Hematopoietic multipotent progenitor cell treated with erythropoietin and hydrocortisone succinate and interleukin-3 and kit ligand, for 6 days (in vitro differentiated cells): ENCODE measurements at regions not wholly inside any gene's neighbourhood (a gene's known extent, or its start where the extent isn't known, plus 50 kb on each side); places are given as distances from the start of the nearest gene placed in this dataset.

Source experiments
- DNase-seq: peaks from one replicate; pipeline ENCODE4 v3.0.0-alpha.2; 2015

GRCh38 chr3:180188512-180189309 is 152.0 kb upstream of the PEX5L start:
- no peak for DNase-seq

- no peak for DNase-seq
These were observed 152.5 kb upstream of the PEX5L start for GRCh38 chr3:180189310-180189648.

DNA sequence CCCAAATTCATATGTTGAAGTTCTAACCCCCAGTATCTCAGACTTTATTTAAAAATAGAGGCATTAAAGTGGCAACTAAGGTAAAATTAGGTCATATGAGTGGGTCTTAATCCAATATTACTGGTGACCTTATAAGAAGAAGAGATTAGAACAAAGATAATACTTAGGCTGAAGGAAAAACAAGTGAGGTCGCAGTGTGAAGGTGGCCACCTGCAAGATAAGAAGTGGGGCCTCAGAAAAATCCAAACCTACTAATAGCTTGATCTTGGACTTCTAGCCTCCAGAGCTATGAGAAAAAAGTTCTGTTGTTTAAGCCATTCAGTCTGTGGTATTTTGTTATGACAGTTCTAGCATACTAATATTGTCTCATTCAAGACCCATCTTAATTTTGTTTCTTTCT is 159.9 kb upstream of the PEX5L start:
- DNase-seq = no peak

DNA sequence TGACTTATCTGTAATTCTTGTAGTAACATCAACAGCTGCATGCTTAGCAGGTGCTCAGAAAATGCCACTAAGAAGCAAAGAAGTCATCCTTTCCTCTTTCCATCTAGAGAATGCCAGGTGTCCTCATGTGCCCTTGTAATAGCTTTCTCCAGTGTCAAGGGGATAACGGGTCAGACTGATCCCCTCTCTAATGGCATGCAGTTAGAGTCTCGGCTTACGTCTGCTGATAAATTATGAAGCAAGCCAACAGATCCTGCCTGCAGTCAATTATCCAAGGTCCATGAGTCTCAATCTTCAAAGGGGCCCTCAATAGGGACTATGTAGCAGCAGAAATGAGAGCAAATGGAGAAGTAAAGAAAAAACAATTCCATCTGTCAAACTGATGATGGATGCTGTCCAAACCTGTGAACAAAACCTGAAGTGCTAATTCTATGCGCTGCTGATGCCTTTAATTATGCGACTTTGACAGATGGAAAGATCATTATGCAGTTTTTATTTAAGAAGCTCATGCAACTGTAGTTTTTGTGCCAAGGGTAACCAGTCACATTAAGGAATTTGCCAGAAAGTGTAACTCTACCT is 162.8 kb upstream of the PEX5L start:
- no peak for DNase-seq

DNA sequence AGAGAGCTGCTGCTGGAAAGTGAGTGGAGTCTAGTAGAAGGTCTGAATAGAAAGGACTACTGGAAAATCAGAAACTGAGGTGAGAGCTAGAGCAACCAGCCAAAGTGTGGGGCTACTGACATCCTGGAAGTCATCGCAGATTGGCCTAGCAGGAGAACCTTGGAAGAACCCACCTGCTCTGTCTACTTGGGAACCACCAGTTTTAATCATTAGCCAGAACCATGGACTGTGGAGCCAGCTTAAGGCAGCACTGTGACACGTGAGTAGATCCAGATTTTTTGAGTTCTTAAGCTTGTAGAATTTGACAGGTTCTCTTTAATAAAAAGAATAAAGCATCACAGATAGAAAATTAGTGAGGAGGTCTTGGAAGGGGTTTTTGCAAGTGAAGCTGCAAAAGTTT is 179.1 kb upstream of the PEX5L start:
- no peak for DNase-seq

- DNase-seq = no peak
These were observed 186.5 kb upstream of the PEX5L start for GRCh38 chr3:180223268-180223667.

- no peak for DNase-seq
These were observed 192.4 kb upstream of the PEX5L start for GRCh38 chr3:180229113-180229512.

DNA sequence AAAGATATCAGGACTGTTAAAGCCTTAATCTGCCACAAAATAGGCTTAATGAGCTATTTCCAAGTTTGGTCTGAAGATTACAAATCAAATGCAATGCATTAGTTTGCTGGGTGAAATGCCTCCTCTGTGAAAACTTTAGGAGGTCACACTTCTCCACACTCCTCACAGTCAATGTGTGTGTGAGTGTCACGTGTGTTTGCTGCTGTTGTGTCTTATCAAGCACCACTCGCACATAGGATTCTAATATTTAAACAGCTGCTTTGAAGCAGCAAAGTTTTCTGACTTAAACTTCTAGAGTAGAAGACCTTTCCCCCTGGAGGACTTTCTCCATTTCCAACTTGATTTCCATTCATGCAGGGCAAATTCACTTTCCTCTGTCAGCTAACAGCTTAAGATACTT is 203.2 kb upstream of the PEX5L start:
- DNase-seq = no peak

- DNase-seq = peak; percentile 3
These were observed 210.0 kb upstream of the PEX5L start for GRCh38 chr3:180246688-180247195.

GRCh38 chr3:180250172-180250571 is 213.4 kb upstream of the PEX5L start:
- no peak for DNase-seq

DNA sequence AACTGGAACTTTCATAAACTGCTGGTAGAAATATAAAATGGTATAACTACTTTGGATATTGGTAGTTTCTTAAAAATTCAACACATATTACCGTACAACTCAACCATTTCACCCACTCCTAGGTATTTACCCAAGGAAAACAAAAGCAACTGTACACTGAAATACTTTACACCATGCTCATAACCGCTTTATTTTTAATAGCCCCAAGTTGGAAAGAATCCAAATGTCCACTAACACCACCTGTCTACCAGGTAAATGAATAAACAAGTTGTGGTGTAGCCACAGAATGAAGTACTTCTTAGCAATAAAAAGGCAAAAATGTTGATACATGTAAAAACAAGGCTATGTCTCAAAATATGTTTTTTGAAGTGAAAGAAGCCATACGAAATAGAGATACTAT is 215.9 kb upstream of the PEX5L start:
- no peak for DNase-seq

- no peak for DNase-seq
These were observed 216.5 kb upstream of the PEX5L start for GRCh38 chr3:180253283-180253682.

DNA sequence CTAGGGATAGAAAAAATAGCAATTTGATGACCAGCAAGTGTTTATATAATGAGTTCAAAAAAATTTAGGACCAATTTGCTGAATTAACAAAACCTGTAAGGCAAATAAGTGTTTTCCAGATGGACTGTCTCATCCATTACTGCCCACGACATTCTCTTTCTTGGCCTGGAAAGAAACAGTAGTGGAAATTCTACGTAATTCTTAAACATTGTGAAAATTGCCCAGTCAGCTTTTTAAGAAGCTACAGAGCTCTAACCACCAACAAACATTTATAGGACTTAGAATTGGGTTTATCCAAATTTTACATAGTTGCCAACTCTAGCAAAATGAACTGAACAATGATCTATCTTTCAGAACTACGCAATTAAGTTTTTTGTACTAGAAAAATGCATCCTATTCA is 227.7 kb upstream of the PEX5L start:
- no peak for DNase-seq

DNA sequence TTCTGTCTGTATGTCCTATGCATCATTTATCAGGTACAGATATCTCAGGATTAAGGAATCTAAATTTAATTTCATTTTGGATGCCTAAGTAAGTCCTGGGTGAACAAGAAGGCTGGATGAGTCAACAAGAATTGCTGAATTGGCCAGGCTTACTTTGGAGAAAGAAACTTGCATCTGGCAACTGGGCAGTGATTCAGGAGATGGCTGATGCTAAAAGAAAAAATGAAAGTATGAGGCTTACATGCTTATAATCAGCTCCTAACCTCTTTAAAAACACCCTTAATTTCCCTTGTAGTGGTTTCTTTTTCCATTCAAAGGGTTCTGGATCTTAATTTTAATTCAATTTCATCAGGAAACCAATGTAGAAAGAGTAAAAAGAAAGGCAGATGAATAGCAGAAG is 228.8 kb upstream of the PEX5L start:
- no peak for DNase-seq

DNA sequence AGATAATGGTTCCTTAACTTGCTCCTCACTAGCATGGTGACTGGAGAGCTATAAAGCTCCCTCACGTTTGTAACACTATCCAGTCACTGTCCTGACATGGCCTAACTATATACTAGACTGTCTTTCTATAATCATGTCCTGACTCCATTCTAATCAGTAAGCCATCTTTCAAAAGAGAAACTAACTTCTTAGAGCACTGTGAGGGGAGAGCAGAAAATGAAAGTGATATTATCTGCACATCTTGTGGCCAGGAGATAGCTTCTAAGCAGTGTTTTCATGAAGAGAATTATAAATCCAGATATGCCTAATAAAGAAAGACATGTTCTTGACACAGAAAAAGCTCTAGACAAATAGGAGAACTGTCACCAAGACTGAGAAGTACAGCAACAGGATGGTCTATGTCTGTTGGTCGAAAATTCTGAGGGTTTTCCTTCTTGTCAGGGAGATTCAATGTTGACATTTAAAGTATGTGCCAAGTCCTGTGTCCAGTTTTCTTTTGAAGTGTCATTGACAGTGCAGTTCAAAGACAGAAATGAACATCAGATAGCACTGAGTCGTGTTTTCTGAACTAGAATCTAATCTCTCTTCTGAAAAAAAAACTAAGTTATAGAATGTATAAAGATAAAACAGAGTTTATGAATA is 230.6 kb upstream of the PEX5L start:
- no peak for DNase-seq

GRCh38 chr3:180274536-180274935 is 237.8 kb upstream of the PEX5L start:
- no peak for DNase-seq

DNA sequence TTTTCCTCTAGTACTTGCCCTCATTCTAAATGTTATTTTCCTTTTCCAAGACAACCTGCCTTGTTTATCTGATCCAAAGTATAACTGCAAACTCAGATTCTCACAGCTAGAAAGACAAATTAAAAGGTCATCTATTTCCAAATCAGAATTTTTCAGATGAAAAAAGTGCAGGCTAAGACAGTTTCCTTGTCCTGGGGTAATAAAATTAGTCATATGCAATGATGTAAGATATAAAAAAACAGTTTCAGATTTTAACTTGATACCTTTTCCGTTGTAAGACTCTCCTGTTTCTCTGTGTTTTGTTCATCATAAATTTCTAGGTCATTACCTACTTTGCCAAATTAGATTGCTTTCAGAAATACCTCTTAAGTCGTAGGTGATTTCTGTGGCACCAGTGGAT is 238.4 kb upstream of the PEX5L start:
- DNase-seq = no peak

DNA sequence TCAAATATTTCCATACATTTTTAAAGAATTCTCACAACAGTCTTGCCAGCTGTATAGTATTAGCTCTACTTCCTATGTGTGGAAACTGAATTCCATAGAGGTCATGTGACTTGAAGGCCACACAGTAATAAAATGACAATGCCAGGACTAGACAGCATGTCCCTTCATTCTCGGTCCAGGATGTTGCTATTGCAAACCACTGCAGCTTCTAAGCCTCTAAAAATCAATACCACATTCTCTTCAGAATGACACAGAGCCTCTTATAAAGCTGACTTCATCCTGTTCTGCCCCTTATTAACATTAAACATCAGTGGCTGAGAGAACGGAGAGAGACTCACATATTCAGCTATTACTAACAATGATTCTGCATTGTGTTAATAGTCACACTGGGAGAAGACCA is 240.3 kb upstream of the PEX5L start:
- DNase-seq = no peak

DNA sequence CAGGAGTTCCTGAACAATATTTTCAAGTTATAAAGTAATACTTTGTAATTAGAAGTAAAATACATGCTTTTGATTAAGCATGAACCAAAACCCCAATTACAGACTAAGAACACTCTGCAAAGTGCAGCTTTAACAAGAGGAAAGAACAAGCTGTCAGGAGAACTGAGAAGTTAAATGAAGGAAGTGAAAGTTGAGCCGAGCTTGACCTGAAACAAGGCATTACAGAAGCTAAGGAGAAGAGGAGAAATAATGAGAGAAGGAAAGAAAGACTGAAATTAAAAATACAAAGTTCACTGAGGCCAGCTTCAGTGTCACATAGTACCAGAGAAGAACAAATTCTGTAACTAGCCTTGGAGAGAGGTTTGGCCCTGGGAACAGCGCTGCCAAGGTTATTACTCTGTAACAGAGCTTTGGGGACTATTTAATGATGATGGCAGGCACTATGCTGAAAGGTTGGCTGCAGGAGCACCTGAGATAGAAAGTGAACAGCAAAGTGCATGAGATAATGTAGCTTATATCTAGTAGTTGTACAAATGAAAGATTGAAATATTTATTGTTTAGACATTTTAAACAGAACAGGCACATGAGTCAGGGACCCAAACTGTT is 241.9 kb upstream of the PEX5L start:
- no peak for DNase-seq

GRCh38 chr3:180280555-180280954 is 243.8 kb upstream of the PEX5L start:
- DNase-seq = no peak

DNA sequence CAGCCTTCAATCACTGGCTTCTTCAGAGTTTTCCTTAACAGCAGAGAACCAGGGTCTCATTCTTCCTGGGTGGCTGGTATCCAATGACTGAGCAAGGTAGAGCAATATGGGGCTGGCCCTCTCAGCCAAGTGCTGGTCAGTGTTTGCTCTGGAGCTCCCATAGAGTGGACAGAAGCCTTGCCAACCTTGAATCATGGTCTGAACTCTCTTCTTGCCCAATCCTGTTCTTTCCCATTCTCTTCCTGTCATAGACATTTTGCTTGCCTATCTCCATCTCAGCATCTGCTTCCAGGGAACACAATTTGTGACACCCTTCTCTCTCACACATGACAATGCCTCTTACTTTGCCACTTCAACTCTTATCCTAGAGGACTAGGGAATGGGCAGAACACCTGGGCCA is 245.6 kb upstream of the PEX5L start:
- no peak for DNase-seq

DNA sequence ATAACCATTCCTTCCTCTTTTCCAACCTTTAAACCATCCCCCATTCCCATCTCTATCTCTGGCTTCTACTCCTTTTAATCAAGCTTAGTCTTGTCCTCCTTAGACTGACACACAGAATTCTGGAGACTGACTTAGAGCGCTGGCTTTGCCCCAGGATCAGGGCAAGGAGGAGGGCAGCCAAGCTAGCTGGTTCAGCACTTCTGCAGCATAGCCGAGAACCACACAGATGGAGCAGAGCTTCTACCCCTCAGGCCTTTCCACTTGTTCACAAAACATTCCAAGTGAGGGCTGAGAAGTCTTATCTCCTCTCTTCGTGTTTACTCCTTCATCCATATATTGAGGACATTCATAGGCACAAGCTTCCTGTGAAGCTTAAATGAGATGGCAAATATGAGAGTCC is 246.5 kb upstream of the PEX5L start:
- no peak for DNase-seq

DNA sequence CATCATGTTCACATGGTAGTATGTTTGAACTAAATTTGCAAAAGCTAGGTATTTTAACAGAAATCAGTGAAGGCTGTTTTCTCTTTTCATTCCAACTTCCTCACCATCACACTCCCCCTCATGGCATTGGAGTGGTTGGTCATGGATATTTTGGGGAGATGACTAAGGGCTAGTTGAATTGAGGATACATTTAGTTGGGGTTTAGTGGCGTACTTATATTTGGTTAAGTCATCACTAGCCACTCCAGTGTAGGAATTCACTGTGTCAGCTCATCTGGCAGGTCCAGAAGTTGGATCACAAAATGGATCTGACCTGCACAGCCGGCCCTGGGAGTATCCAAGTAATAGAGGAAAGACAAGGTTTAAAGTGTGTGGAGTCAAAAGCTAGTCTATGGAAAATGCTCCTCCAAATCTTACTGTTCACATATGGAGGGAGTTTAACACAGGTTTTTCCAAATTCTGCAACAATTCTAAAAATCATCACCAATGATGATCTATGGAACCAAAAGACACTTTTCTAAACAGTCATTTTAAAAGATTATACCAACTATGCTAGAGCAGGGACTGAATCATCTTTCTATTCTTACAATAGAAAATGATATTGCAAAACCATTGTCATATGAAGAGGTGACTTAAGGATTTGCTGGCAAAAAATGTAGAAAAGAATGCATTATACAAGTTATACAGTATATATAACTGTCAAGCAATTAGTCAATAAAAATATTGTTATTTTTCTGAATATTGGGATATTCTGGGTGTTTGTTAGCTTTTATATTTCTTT is 247.8 kb upstream of the PEX5L start:
- no peak for DNase-seq
